GM18498 (cell line): ENCODE measurements at regions not wholly inside any gene's neighbourhood (a gene's known extent, or its start where the extent isn't known, plus 50 kb on each side); places are given as distances from the start of the nearest gene placed in this dataset.
"Not testable (repeated sequence)": the region's sequence is repeated elsewhere in the genome, so short reads cannot be mapped to it uniquely, and the experiment has no call there.

Experiments
- ATAC-seq: cut with Tn5 transposase; IDR thresholded peaks from one replicate; pipeline ENCODE4 v1.9.1; 2021; ENCODE audit warnings: mild to moderate bottlenecking, moderate library complexity; ENCODE audit not compliant: unreplicated experiment

GRCh38 chr11:97617031-97617430 lies 1227.2 kb downstream of the JRKL start:
- ATAC-seq = no peak

GRCh38 chr11:97620007-97620406 lies 1230.2 kb downstream of the JRKL start:
- no peak for ATAC-seq

GRCh38 chr11:97621282-97621681 lies 1231.5 kb downstream of the JRKL start:
- ATAC-seq = no peak

GRCh38 chr11:97622795-97623194 lies 1233.0 kb downstream of the JRKL start:
- no peak for ATAC-seq

- ATAC-seq = not testable (repeated sequence)
Observed at GRCh38 chr11:97636741-97637140, 1246.9 kb downstream of the JRKL start.

- ATAC-seq = no peak
Observed at GRCh38 chr11:97637701-97638100, 1247.9 kb downstream of the JRKL start.

- ATAC-seq = no peak
Observed at GRCh38 chr11:97638641-97639224, 1248.9 kb downstream of the JRKL start.

GRCh38 chr11:97641988-97642387 lies 1252.2 kb downstream of the JRKL start:
- no peak for ATAC-seq

- ATAC-seq = no peak
Observed at GRCh38 chr11:97645736-97646135, 1255.9 kb downstream of the JRKL start.

GRCh38 chr11:97656356-97656755 lies 1266.5 kb downstream of the JRKL start:
- ATAC-seq = no peak

- ATAC-seq = no peak
Observed at GRCh38 chr11:97657852-97658251, 1268.0 kb downstream of the JRKL start.

GRCh38 chr11:97667057-97667456 lies 1277.2 kb downstream of the JRKL start:
- no peak for ATAC-seq

- ATAC-seq = no peak
Observed at GRCh38 chr11:97683733-97684132, 1293.9 kb downstream of the JRKL start.

GRCh38 chr11:97684486-97685439 lies 1295.0 kb downstream of the JRKL start:
- no peak for ATAC-seq

- no peak for ATAC-seq
Observed at GRCh38 chr11:97685695-97686094, 1295.9 kb downstream of the JRKL start.

GRCh38 chr11:97687111-97687510 lies 1297.3 kb downstream of the JRKL start:
- ATAC-seq = no peak

GRCh38 chr11:97691061-97691460 lies 1301.2 kb downstream of the JRKL start:
- ATAC-seq = no peak

- ATAC-seq = no peak
Observed at GRCh38 chr11:97702951-97703350, 1313.1 kb downstream of the JRKL start.

- no peak for ATAC-seq
Observed at GRCh38 chr11:97703851-97704250, 1314.0 kb downstream of the JRKL start.

GRCh38 chr11:97705441-97705840 lies 1315.3 kb upstream of the CNTN5 start:
- not testable (repeated sequence) for ATAC-seq

- ATAC-seq = no peak
Observed at GRCh38 chr11:97717922-97718321, 1302.8 kb upstream of the CNTN5 start.

GRCh38 chr11:97722065-97722464 lies 1298.7 kb upstream of the CNTN5 start:
- no peak for ATAC-seq
